HUDEP-2 (cell line): ENCODE measurements at regions not wholly inside any gene's neighbourhood (a gene's known extent, or its start where the extent isn't known, plus 50 kb on each side); places are given as distances from the start of the nearest gene placed in this dataset.
"Not testable (repeated sequence)": the region's sequence is repeated elsewhere in the genome, so short reads cannot be mapped to it uniquely, and the experiment has no call there.

Source experiments
- DNase-seq, 76 experiments: peaks; one replicate each; lab custom pipeline; 2025; ENCODE audit not compliant: unreplicated experiment in 76 of 76; lab: John Stamatoyannopoulos, UW

GRCh38 chr4:59583845-59584568 is 1616.1 kb upstream of the ADGRL3 start:
- DNase-seq = no peak

DNA sequence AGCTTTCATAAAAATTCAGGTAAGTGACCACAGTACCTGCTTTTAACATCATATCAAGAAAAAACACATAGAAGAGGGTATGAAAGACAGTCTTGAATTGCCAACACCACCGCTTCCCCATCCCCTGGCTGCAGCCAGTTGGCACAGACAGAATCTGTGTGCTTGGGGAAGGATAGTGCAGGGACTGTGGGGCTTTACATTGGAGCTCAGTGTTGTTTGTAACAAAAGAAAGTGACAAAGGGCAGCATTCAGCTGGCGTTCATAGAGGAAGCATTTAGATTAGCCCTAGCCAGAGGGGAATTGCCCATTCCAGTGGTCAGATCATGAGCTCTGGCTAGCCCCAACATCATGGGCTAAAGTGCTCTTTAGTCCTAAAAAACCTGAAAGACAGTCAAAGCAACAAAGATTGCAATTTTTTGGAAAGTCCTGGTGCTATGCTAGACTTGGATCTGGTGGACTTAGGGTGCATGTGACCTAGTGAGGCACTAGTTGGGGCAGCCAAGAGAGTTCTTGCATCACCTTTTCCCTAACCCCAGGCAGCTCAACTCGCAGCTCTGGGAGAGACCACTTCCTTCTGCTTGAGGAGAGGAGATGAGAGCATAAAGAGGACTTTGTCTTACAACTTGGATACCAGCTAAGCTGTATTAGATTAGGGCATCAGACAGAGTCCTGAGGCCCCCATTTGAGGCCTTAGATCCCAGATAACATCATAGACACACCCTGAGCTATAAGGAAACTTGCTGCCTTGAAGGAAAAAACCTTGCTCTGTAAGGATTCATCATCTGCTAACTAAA is 1602.4 kb upstream of the ADGRL3 start:
- DNase-seq = no peak

GRCh38 chr4:59598330-59598618 is 1601.9 kb upstream of the ADGRL3 start:
- no peak for DNase-seq

GRCh38 chr4:59608466-59608865 is 1591.7 kb upstream of the ADGRL3 start:
- no peak for DNase-seq

- no peak for DNase-seq
These were observed 1587.9 kb upstream of the ADGRL3 start for GRCh38 chr4:59612235-59612634.

GRCh38 chr4:59615316-59615715 is 1584.8 kb upstream of the ADGRL3 start:
- no peak for DNase-seq

DNA sequence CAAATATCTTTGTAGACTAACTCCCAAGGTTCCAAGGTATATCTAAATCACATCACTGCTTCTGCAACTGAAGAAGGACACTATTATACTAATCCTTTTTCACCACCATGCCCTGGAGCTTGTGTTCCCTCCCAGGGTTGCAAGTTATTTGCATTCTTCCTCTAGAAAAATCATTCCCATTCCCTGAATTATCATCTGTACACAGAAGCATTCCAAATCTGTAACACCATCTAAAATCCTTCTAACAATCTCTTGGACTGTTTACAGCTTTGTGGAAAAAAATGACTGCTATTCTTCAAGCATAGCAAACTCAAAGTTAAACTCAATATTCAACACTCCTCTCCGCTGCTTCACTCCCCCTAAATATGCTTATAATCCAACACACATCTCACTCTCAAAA is 1570.8 kb upstream of the ADGRL3 start:
- no peak for DNase-seq

DNA sequence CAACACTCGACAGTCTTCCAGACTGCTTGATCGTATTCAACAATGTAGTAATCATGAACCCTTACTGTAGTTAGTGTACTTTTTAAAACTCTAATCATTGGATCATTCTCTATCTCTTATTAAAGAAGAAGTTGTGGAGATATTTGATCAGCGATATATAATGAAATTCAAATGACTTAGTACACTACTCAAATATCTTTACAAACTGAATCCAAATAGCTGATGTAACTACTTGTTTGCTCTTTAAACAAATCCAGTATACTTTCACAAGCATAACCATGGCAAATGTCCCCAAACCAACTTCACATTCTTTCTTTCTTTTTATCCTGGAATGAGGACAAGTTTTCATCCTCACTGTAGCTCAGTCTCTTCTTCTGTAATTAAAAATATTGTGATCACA is 1569.9 kb upstream of the ADGRL3 start:
- no peak for DNase-seq

DNA sequence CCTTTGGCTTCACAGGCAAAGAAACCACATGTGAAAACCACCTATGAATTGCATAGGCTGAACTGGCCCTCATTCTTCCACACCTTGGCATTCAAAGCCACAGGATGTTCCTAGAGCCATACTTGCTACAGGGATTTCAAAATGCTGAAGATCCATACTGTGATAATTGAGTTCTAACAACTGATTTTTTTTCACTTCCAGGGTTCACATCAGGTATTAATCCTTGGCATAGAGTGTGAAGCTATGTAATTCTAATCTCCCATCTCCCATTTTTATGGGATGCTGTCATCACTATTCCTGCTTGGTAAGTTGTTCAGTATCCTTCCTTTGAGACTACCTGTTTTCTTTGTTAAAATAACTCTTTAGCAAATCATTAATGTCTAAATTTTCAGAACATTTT is 1569.2 kb upstream of the ADGRL3 start:
- DNase-seq = no peak

DNA sequence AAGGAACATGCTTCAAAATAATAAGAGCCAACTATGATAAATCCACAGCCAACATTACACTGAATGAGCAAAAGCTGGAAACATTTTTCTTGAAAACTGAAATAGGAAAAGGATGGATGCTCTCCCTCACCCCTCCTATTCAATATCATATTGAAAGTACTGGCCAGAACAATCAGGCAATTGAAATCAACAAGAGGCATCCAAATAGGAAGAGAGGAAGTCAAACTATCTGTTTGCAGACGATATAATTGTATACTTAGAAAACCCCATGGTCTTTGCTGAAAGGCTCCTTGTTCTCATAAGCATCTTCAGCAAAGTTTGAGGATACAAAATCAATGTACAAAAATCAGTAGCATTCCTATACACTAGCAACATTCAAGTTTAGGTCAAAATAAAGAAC is 1562.5 kb upstream of the ADGRL3 start:
- DNase-seq = no peak

- no peak for DNase-seq
These were observed 1556.4 kb upstream of the ADGRL3 start for GRCh38 chr4:59643682-59644081.

GRCh38 chr4:59644765-59645164 is 1555.4 kb upstream of the ADGRL3 start:
- no peak for DNase-seq

DNA sequence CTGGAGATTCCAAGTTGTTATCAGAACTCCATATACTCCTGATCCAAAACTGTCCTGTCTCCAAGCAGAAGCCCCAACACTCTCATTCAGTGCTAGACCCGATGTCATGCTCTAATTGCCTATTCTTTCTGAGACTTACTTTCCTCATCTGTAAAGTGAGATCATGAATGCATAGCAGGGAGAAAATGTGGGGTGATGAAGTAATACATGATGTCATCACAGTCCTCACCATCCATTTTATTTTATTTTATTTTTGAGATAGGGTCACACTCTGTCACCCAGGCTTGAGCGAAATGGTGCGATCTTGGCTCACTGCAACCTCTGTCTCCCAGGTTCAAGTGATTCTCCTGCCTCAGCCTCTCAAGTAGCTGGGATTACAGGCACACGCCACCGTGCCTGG is 1554.0 kb upstream of the ADGRL3 start:
- DNase-seq = no peak

GRCh38 chr4:59647011-59647410 is 1553.1 kb upstream of the ADGRL3 start:
- no peak for DNase-seq

GRCh38 chr4:59647500-59647899 is 1552.6 kb upstream of the ADGRL3 start:
- DNase-seq = no peak

- DNase-seq = no peak
These were observed 1549.3 kb upstream of the ADGRL3 start for GRCh38 chr4:59650861-59651260.

DNA sequence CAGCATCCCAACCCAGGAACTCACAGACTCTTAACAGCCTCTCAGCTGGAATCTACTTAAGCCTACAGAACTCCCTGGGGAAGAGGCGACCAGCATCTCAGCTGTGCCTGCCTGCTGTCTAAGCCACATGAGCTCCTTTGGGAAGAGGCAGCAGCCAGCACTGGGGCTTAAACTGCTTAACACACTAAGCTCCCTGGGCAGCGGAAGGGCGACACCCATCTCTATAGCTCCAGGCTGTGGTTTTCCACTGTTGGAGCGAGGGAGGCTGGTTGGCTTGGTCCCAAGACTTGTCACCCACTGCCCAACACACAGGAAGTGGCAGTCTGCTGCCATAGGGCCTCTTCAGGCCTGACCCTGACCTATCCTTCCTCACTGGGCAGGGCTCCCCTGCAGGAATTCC is 1544.1 kb upstream of the ADGRL3 start:
- DNase-seq = no peak

GRCh38 chr4:59664771-59665170 is 1535.4 kb upstream of the ADGRL3 start:
- DNase-seq = no peak

DNA sequence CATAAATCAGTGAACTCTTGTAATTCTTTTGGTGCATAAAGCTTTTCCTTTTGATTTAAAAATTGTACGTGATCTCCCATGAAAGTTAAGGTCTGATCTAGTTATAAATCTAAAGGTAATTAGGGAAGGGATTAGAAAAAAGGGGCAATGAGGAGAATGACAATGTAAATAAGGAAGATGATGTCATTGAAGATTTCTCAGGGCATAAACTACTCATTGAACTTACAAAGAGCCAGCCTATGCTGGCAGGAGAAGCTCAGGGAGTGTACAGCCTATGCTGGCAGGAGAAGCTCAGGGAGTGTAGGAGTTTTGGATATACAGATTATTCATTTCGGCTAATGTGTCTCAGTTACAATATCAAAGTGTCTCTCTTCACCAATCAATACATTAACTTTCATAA is 1533.5 kb upstream of the ADGRL3 start:
- no peak for DNase-seq

DNA sequence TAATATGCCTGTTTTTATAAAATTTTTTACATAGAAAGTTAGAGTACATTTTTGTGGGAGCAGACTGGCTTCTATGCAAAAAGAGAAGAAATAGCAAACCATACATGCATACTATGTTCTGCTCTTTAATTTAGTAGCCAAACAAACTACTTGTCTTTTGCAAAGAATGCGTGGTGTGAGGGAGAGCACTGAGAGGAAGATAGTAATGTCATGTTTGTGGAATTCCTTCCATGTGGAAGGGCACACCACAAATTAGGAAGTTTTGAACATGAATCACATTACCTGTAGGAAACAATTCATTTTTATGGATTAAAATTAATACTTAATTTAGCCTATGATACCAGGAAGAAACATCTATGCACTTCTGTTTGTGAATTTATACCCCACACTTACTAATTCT is 1529.1 kb upstream of the ADGRL3 start:
- DNase-seq = no peak

- no peak for DNase-seq
These were observed 1523.7 kb upstream of the ADGRL3 start for GRCh38 chr4:59676389-59676788.

- not testable (repeated sequence) for DNase-seq
These were observed 1523.1 kb upstream of the ADGRL3 start for GRCh38 chr4:59676992-59677391.

GRCh38 chr4:59685626-59686025 is 1514.5 kb upstream of the ADGRL3 start:
- no peak for DNase-seq
